AG09309 (cell line): ENCODE measurements at regions not wholly inside any gene's neighbourhood (a gene's known extent, or its start where the extent isn't known, plus 50 kb on each side); places are given as distances from the start of the nearest gene placed in this dataset.

Experiments used
- DNase-seq: peaks from one replicate; pipeline ENCODE4 v3.0.0-alpha.2; 2010; ENCODE audit warnings: low read depth
- H3K4me3 ChIP-seq: 2 replicates; pipeline ENCODE4 v1.5.1; 2011; ENCODE audit warnings: mild to moderate bottlenecking, low read depth, low read length, moderate library complexity; ENCODE audit not compliant: control insufficient read depth
- CTCF ChIP-seq: IDR thresholded peaks from 2 replicates; pipeline ENCODE4 v1.5.1; 2011; ENCODE audit warnings: mild to moderate bottlenecking, low read depth, low read length, inconsistent platforms; ENCODE audit not compliant: insufficient read depth, control insufficient read depth; ENCODE audit errors: missing control alignments

- no peak for DNase-seq
- TF ChIP-seq CTCF, result no peak
- H3K4me3 ChIP-seq, result no peak overlapping the region
Measured at GRCh38 chr2:142598846-142599245, 278.6 kb upstream of the KYNU start.

GRCh38 chr2:142596334-142597088, 281.0 kb upstream of the KYNU start:
- H3K4me3 ChIP-seq, result no peak overlapping the region
- DNase-seq, result no peak
- TF ChIP-seq CTCF, result no peak

GRCh38 chr2:142594935-142595334, 282.5 kb upstream of the KYNU start:
- no peak for TF ChIP-seq CTCF
- no peak for DNase-seq
- no peak overlapping the region for H3K4me3 ChIP-seq

- H3K4me3 ChIP-seq, result no peak overlapping the region
- DNase-seq, result no peak
- TF ChIP-seq CTCF, result no peak
Measured at GRCh38 chr2:142592171-142592570, 285.3 kb upstream of the KYNU start.

GRCh38 chr2:142591420-142591819, 286.0 kb upstream of the KYNU start:
- no peak for DNase-seq
- no peak overlapping the region for H3K4me3 ChIP-seq
- no peak for TF ChIP-seq CTCF

GRCh38 chr2:142588269-142588668, 289.2 kb upstream of the KYNU start:
- TF ChIP-seq CTCF, result no peak
- no peak overlapping the region for H3K4me3 ChIP-seq
- no peak for DNase-seq
